22Rv1 (cell line): ENCODE measurements at regions not wholly inside any gene's neighbourhood (a gene's known extent, or its start where the extent isn't known, plus 50 kb on each side); places are given as distances from the start of the nearest gene placed in this dataset.
"Not testable (repeated sequence)": the region's sequence is repeated elsewhere in the genome, so short reads cannot be mapped to it uniquely, and the experiment has no call there.

Experiments used
- H3K27ac ChIP-seq: fragments of 450-650 bp; 2 replicates; pipeline ENCODE4 v1.5.1; 2017
- ZFX ChIP-seq: fragments of 450-650 bp; IDR thresholded peaks from 2 replicates; pipeline ENCODE4 v1.6.1; 2017; ENCODE audit warnings: antibody characterized with exemption, borderline replicate concordance
- TF ChIP-seq, protein P1 (sequence below): fragments of 450-650 bp; IDR thresholded peaks from 2 replicates; pipeline ENCODE4 v1.5.1; 2017; ENCODE audit warnings: mild to moderate bottlenecking

DNA sequence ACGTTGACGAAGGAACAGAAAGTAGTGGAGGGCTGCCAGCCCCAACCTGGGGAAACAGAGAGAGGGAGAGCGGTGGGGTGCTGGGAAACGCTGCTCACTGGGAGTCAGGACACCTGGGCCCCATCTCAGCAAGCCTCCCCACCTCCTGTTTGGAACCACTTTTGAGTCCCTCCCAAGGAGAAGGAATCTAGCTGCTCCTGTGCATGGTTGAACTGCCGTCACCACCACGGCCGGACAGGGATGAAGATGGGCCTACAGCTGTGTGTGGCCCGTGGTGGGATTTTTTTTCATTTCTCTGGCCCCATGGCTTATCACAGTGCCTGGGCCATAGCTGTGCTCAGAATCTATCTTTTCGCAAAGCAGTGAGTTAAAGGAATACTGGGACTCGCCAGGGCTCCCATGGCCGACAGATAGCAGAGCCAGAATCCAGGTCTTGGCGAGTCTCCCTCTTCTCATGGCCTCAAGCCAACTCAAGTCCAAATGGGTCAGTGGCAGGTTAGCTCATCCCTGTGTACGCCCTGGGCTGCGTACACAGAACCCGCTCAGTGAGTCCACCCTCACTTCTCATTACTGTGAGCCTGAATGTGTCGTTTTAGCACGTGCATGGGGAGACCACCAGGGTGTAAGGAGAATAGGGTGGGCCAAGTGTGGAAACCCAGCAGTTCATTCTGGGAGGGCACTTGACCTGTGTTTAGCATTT is 271.2 kb downstream of the FAM43A start:
- no peak overlapping the region for H3K27ac ChIP-seq
- TF ChIP-seq ZFX: no peak
- TF ChIP-seq, protein P1, sequence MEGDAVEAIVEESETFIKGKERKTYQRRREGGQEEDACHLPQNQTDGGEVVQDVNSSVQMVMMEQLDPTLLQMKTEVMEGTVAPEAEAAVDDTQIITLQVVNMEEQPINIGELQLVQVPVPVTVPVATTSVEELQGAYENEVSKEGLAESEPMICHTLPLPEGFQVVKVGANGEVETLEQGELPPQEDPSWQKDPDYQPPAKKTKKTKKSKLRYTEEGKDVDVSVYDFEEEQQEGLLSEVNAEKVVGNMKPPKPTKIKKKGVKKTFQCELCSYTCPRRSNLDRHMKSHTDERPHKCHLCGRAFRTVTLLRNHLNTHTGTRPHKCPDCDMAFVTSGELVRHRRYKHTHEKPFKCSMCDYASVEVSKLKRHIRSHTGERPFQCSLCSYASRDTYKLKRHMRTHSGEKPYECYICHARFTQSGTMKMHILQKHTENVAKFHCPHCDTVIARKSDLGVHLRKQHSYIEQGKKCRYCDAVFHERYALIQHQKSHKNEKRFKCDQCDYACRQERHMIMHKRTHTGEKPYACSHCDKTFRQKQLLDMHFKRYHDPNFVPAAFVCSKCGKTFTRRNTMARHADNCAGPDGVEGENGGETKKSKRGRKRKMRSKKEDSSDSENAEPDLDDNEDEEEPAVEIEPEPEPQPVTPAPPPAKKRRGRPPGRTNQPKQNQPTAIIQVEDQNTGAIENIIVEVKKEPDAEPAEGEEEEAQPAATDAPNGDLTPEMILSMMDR: no peak

DNA sequence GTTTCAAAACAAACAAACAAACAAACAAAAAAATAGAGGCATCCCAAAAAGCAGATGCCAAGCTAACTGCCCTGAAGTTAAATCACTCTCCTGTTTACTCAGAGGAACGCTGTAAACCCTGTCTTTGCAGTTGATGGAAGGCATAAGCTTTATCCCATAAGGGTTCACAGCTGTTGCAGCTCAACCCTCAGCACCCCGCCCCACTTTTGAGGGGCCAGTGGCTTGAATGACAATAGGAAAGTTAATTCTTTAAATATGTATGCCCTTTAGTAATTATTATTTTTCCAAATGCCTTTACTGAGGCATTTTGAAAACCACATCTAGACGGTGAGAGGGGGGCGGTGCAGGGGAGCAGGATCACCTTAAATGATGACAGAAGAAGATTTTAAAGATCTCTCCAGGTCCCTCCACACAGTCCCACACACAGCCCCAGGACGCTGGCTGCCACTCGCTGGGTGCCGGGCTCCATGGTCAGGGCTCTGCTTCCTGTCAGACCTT is 272.1 kb downstream of the FAM43A start:
- H3K27ac ChIP-seq: no peak overlapping the region
- TF ChIP-seq ZFX: no peak

- no peak overlapping the region for H3K27ac ChIP-seq
- TF ChIP-seq ZFX: no peak
- TF ChIP-seq, protein P1: no peak
These were observed 273.5 kb downstream of the FAM43A start for GRCh38 chr3:194959217-194959616.

- H3K27ac ChIP-seq: not testable (repeated sequence)
These were observed 274.0 kb downstream of the FAM43A start for GRCh38 chr3:194959666-194960065.

GRCh38 chr3:194960446-194961032 is 274.9 kb downstream of the FAM43A start:
- H3K27ac ChIP-seq: no peak overlapping the region
- TF ChIP-seq, protein P1: no peak
- no peak for TF ChIP-seq ZFX

DNA sequence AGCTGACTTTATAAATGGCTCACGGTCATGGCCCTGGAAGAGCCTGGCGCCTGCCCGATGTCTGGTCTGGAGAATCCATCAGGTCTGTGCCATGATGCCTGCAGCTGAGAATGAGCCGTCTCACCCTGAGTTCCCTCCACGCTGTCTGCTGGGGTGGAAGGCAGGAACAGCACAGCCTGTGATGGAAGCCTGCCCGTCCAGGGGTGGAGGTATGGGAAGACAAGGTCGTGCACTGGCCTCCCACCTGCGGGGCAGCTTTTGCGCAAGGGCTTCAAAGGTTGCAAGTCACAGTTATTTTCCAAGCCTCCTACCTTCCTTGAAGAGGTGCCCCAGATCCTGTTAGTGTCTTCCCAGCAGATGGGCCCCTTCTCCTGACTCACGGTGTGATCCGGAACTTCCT is 275.5 kb downstream of the FAM43A start:
- TF ChIP-seq, protein P1: no peak
- no peak for TF ChIP-seq ZFX

GRCh38 chr3:194961571-194961970 is 275.9 kb downstream of the FAM43A start:
- TF ChIP-seq, protein P1: no peak
- no peak for TF ChIP-seq ZFX
- no peak overlapping the region for H3K27ac ChIP-seq

More for the DNA sequence above, 275.5 kb downstream of the FAM43A start:
- no peak overlapping the region for H3K27ac ChIP-seq

DNA sequence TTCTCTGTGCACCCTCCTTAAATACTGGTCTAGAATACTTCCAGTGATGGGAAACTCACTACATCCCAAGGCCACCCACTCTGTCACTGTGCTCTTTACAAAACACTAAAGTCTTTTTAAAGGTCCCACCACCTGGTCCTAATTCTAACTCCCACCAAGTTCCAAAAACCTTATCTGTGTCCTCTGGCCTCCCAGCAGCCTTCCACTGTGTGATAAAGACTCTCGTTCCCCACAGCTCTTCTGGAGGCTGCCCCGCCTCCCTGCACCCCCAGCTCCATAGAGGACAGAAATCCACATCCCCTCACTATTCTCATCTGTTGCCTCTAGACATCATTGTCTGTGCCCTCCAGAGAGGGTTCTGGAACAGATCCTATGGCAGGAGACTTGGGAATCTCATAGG is 276.4 kb downstream of the FAM43A start:
- H3K27ac ChIP-seq: no peak overlapping the region
- TF ChIP-seq ZFX: no peak
- TF ChIP-seq, protein P1: no peak
